Keratinocyte (primary cell): ENCODE measurements at regions not wholly inside any gene's neighbourhood (a gene's known extent, or its start where the extent isn't known, plus 50 kb on each side); places are given as distances from the start of the nearest gene placed in this dataset.

Experiments
- DNase-seq: peaks from one replicate; pipeline ENCODE4 v3.0.0-alpha.2; 2011; ENCODE audit warnings: low read depth, missing footprints, low spot score
- FAIRE-seq: peaks from 2 replicates; lab custom pipeline; 2011; peaks lifted over from hg19 to GRCh38; lab: Jason Lieb, UNC
- H2AFZ ChIP-seq: 2 replicates; pipeline ENCODE4 v1.6.0; 2012; ENCODE audit warnings: low read length, control low read depth, inconsistent platforms; ENCODE audit not compliant: control insufficient read depth
- H3K27ac ChIP-seq: 2 replicates; pipeline ENCODE4 v1.5.1; 2011; ENCODE audit warnings: low read length; ENCODE audit not compliant: control insufficient read depth, insufficient read depth
- H3K27me3 ChIP-seq: 3 replicates; pipeline ENCODE4 v1.6.0; 2011; ENCODE audit warnings: low read length; ENCODE audit not compliant: control insufficient read depth, insufficient read depth; ENCODE audit errors: extremely low read depth
- H3K36me3 ChIP-seq, 2 experiments: 2 replicates in 1 of 2; 3 replicates in 1 of 2; pipeline ENCODE4 v1.5.1; 2011; ENCODE audit warnings: low read length in 2 of 2, mild to moderate bottlenecking in 1 of 2; ENCODE audit not compliant: control insufficient read depth in 2 of 2, insufficient read depth in 2 of 2; ENCODE audit errors: extremely low read depth in 1 of 2
- H3K4me1 ChIP-seq: 3 replicates; pipeline ENCODE4 v1.5.1; 2011; ENCODE audit warnings: low read length; ENCODE audit not compliant: control insufficient read depth, insufficient read depth; ENCODE audit errors: extremely low read depth
- H3K4me2 ChIP-seq: 3 replicates; pipeline ENCODE4 v1.6.0; 2011; ENCODE audit warnings: low read depth, low read length; ENCODE audit not compliant: control insufficient read depth, insufficient read depth; ENCODE audit errors: extremely low read depth
- H3K4me3 ChIP-seq, 3 experiments: fragments of 200-600 bp in 1 of 3; sonication (generic) in 1 of 3; 2 replicates in 2 of 3; 3 replicates in 1 of 3; pipeline ENCODE4 v1.5.1; 2011 to 2016; ENCODE audit warnings: low read length in 3 of 3, mild to moderate bottlenecking in 3 of 3, control low read depth in 2 of 3, inconsistent platforms in 1 of 3, low read depth in 1 of 3, mixed read lengths in 1 of 3, mixed run types in 1 of 3, moderate library complexity in 1 of 3; ENCODE audit not compliant: control insufficient read depth in 2 of 3, insufficient read depth in 2 of 3; ENCODE audit errors: extremely low read depth in 1 of 3
- H3K79me2 ChIP-seq: 2 replicates; pipeline ENCODE4 v1.6.0; 2012; ENCODE audit warnings: low read length; ENCODE audit not compliant: control insufficient read depth, insufficient read depth
- H3K9ac ChIP-seq: 3 replicates; pipeline ENCODE4 v1.6.0; 2011; ENCODE audit warnings: low read length; ENCODE audit not compliant: control insufficient read depth, insufficient read depth; ENCODE audit errors: extremely low read depth
- H3K9me1 ChIP-seq: 3 replicates; pipeline ENCODE4 v1.6.0; 2011; ENCODE audit warnings: low read length; ENCODE audit not compliant: control insufficient read depth, insufficient read depth; ENCODE audit errors: extremely low read depth
- H3K9me3 ChIP-seq: 2 replicates; pipeline ENCODE4 v1.5.1; 2012; ENCODE audit warnings: low read depth, low read length; ENCODE audit not compliant: control insufficient read depth
- H4K20me1 ChIP-seq: 3 replicates; pipeline ENCODE4 v1.6.0; 2011; ENCODE audit warnings: low read length; ENCODE audit not compliant: control insufficient read depth, insufficient read depth; ENCODE audit errors: extremely low read depth
- CTCF ChIP-seq, 3 experiments: IDR thresholded peaks in 1 of 3; conservative IDR thresholded peaks in 1 of 3; optimal IDR thresholded peaks in 1 of 3; 2 replicates in 2 of 3; 3 replicates in 1 of 3; pipeline versions ENCODE3 to v1.5.1; 2011; ENCODE audit warnings: low read length in 3 of 3, mild to moderate bottlenecking in 3 of 3, moderate library complexity in 2 of 3, control low read depth in 1 of 3, inconsistent platforms in 1 of 3; ENCODE audit not compliant: insufficient read depth in 2 of 3; ENCODE audit errors: extremely low read depth in 1 of 3
- EZH2 ChIP-seq: IDR thresholded peaks from one replicate; pipeline ENCODE4 v1.6.1; 2012; ENCODE audit warnings: inconsistent platforms, mild to moderate bottlenecking, low read length, moderate library complexity
- dilution Hi-C: fragments of 300-500 bp; cut with MboI; formaldehyde crosslinking; loops from one replicate; pipeline ENCODE4 v1.7.0; 2020; ENCODE audit warnings: low sequenced_read_pairs; ENCODE audit not compliant: extremely low pct_ligation_motif_present

GRCh38 chr2:146651361-146651760 is 1193.5 kb upstream of the ACVR2A start:
- Histone ChIP-seq H3K27ac (no peak overlapping the region), H3K36me3 (no peaks in the 10 kb centered on the region), H3K9ac (no peak overlapping the region), H3K4me2 (no peak overlapping the region), H3K9me1 (no peaks in the 10 kb centered on the region), H2AFZ (no peak overlapping the region), H4K20me1 (no peaks in the 10 kb centered on the region), H3K27me3 (no peaks in the 10 kb centered on the region), H3K9me3 (no peaks in the 10 kb centered on the region), H3K79me2 (no peaks in the 10 kb centered on the region), H3K4me1 (no peaks in the 10 kb centered on the region), H3K4me3 (no peak overlapping the region)
- TF ChIP-seq EZH2 (no peak), CTCF (optimal IDR thresholded peaks at IDR 0.05 in 1 of 3, IDR thresholded peaks at IDR 0.05 in 1 of 3, conservative IDR thresholded peaks at IDR 0.05 in 1 of 3; ENCODE audit: extremely low read depth in 1 of 3, insufficient read depth in 2 of 3, low read length in 3 of 3) (no peak)
- DNase-seq = no peak
- FAIRE-seq = no peak
- dilution Hi-C loops = no loop called here

- TF ChIP-seq CTCF (optimal IDR thresholded peaks at IDR 0.05 in 1 of 3, IDR thresholded peaks at IDR 0.05 in 1 of 3, conservative IDR thresholded peaks at IDR 0.05 in 1 of 3; ENCODE audit: extremely low read depth in 1 of 3, insufficient read depth in 2 of 3, low read length in 3 of 3) (no peak), EZH2 (no peak)
- H3K4me2 ChIP-seq = no peak overlapping the region
- no peaks in the 10 kb centered on the region for H3K27me3 ChIP-seq
- H2AFZ ChIP-seq = no peak overlapping the region
- no peaks in the 10 kb centered on the region for H3K4me1 ChIP-seq
- no peaks in the 10 kb centered on the region for H3K79me2 ChIP-seq
- dilution Hi-C loops = no loop called here
- no peaks in the 10 kb centered on the region for H3K9me3 ChIP-seq
- no peaks in the 10 kb centered on the region for H3K36me3 ChIP-seq
- no peaks in the 10 kb centered on the region for H3K9me1 ChIP-seq
- no peak overlapping the region for H3K27ac ChIP-seq
- H3K4me3 ChIP-seq = no peak overlapping the region
- DNase-seq = no peak
- H3K9ac ChIP-seq = no peak overlapping the region
- FAIRE-seq = no peak
- no peaks in the 10 kb centered on the region for H4K20me1 ChIP-seq
Observed at GRCh38 chr2:146642066-146642465, 1202.8 kb upstream of the ACVR2A start.
